Nucleus accumbens (tissue), 56 donors: ENCODE measurements at regions not wholly inside any gene's neighbourhood (a gene's known extent, or its start where the extent isn't known, plus 50 kb on each side); places are given as distances from the start of the nearest gene placed in this dataset.

Source experiments
- DNase-seq, 56 donors: peaks; one replicate each; lab custom pipeline; 2025; lab: John Stamatoyannopoulos, UW

GRCh38 chr2:18332477-18332876 is 228.0 kb downstream of the RDH14 start:
- DNase-seq = no peak

- no peak for DNase-seq
Observed at GRCh38 chr2:18325118-18325517, 235.3 kb downstream of the RDH14 start.

GRCh38 chr2:18319987-18320386 is 240.5 kb downstream of the RDH14 start:
- DNase-seq = no peak

- no peak for DNase-seq
Observed at GRCh38 chr2:18317017-18317416, 243.4 kb downstream of the RDH14 start.

- DNase-seq = no peak
Observed at GRCh38 chr2:18312818-18313217, 247.6 kb downstream of the RDH14 start.

GRCh38 chr2:18311420-18312195 is 248.8 kb downstream of the RDH14 start:
- no peak for DNase-seq

- DNase-seq = no peak
Observed at GRCh38 chr2:18309627-18310026, 250.8 kb downstream of the RDH14 start.

- no peak for DNase-seq
Observed at GRCh38 chr2:18309188-18309587, 251.3 kb downstream of the RDH14 start.

GRCh38 chr2:18304849-18305248 is 255.6 kb downstream of the RDH14 start:
- DNase-seq = no peak

GRCh38 chr2:18301421-18302139 is 258.9 kb downstream of the RDH14 start:
- no peak for DNase-seq

GRCh38 chr2:18299423-18300212 is 260.8 kb downstream of the RDH14 start:
- DNase-seq = peak in 1 of 56 donors; percentile 1

GRCh38 chr2:18297534-18298058 is 262.9 kb downstream of the RDH14 start:
- DNase-seq = no peak

- no peak for DNase-seq
Observed at GRCh38 chr2:18290386-18290785, 270.1 kb downstream of the RDH14 start.

GRCh38 chr2:18286897-18287296 is 273.6 kb downstream of the RDH14 start:
- DNase-seq = no peak

GRCh38 chr2:18284331-18284730 is 276.1 kb downstream of the RDH14 start:
- no peak for DNase-seq

- DNase-seq = no peak
Observed at GRCh38 chr2:18282026-18282425, 278.4 kb downstream of the RDH14 start.

GRCh38 chr2:18276583-18277075 is 283.8 kb downstream of the RDH14 start:
- DNase-seq = no peak

- DNase-seq = no peak
Observed at GRCh38 chr2:18273205-18273604, 287.2 kb downstream of the RDH14 start.

- DNase-seq = no peak
Observed at GRCh38 chr2:18272148-18272494, 288.3 kb downstream of the RDH14 start.

- no peak for DNase-seq
Observed at GRCh38 chr2:18271370-18272147, 288.9 kb downstream of the RDH14 start.
